DOHH2 (cell line): ENCODE measurements at regions not wholly inside any gene's neighbourhood (a gene's known extent, or its start where the extent isn't known, plus 50 kb on each side); places are given as distances from the start of the nearest gene placed in this dataset.

Experiments
- H3F3A ChIP-seq: fragments of 200-600 bp; sonication (generic), shearing (Covaris generic); 2 replicates; pipeline ENCODE4 v1.6.0; 2016; ENCODE audit warnings: antibody characterized with exemption, mild to moderate bottlenecking; ENCODE audit not compliant: control insufficient read depth, insufficient read depth
- H3K27ac ChIP-seq: fragments of 200-600 bp; sonication (generic); 2 replicates; pipeline ENCODE4 v1.5.1; 2014; ENCODE audit warnings: low read depth, mild to moderate bottlenecking, low read length, moderate library complexity
- H3K27me3 ChIP-seq: fragments of 200-600 bp; sonication (generic); 2 replicates; pipeline ENCODE4 v1.6.1; 2014; ENCODE audit warnings: mild to moderate bottlenecking, low read length, mixed read lengths; ENCODE audit not compliant: control insufficient read depth
- H3K36me3 ChIP-seq: fragments of 200-600 bp; sonication (generic); 2 replicates; pipeline ENCODE4 v1.6.1; 2014; ENCODE audit warnings: mild to moderate bottlenecking, low read length, moderate library complexity, mixed read lengths; ENCODE audit not compliant: control insufficient read depth
- H3K4me1 ChIP-seq: fragments of 200-600 bp; sonication (generic); 2 replicates; pipeline ENCODE4 v1.6.1; 2014; ENCODE audit warnings: mild to moderate bottlenecking, low read length, mixed read lengths; ENCODE audit not compliant: control insufficient read depth
- H3K4me2 ChIP-seq: fragments of 200-600 bp; sonication (generic); 2 replicates; pipeline ENCODE4 v1.6.0; 2014; ENCODE audit warnings: mild to moderate bottlenecking, low read length, moderate library complexity
- H3K4me3 ChIP-seq: fragments of 200-600 bp; sonication (generic); 2 replicates; pipeline ENCODE4 v1.5.1; 2014; ENCODE audit warnings: mild to moderate bottlenecking, low read length, mixed read lengths
- H3K79me2 ChIP-seq: fragments of 200-600 bp; sonication (generic); 2 replicates; pipeline ENCODE4 v1.6.1; 2014; ENCODE audit warnings: mild to moderate bottlenecking, low read length, mixed read lengths; ENCODE audit not compliant: control insufficient read depth
- H3K9me2 ChIP-seq: fragments of 200-600 bp; sonication (generic); replicated peaks from 2 replicates; pipeline ENCODE4 v1.6.1; 2014; ENCODE audit warnings: mild to moderate bottlenecking, low read length, mixed read lengths; ENCODE audit not compliant: control insufficient read depth
- H3K9me3 ChIP-seq: fragments of 200-600 bp; sonication (generic); 2 replicates; pipeline ENCODE4 v1.6.1; 2014; ENCODE audit warnings: antibody characterized with exemption, low read length, mixed read lengths; ENCODE audit not compliant: control insufficient read depth, insufficient read depth
- H4K20me1 ChIP-seq: fragments of 200-600 bp; sonication (generic); 2 replicates; pipeline ENCODE4 v1.6.0; 2014; ENCODE audit warnings: low read depth, mild to moderate bottlenecking, antibody characterized with exemption, low read length, moderate library complexity; ENCODE audit not compliant: control insufficient read depth, insufficient read depth
- EZH2phosphoT487 ChIP-seq: fragments of 200-600 bp; sonication (generic); IDR thresholded peaks from 2 replicates; pipeline ENCODE4 v1.6.1; 2017; ENCODE audit warnings: borderline replicate concordance, mild to moderate bottlenecking, antibody characterized with exemption, low read length, moderate library complexity, mixed read lengths
- TF ChIP-seq, protein P1 (sequence below): fragments of 200-600 bp; sonication (generic); IDR thresholded peaks from one replicate; pipeline ENCODE4 v1.5.1; 2014; ENCODE audit warnings: antibody characterized with exemption, mild to moderate bottlenecking, low read depth, low read length; ENCODE audit not compliant: poor library complexity, severe bottlenecking

- no peak overlapping the region for H3K27ac ChIP-seq
- no peaks in the 10 kb centered on the region for H3K4me1 ChIP-seq
- H4K20me1 ChIP-seq = no peaks in the 10 kb centered on the region
- TF ChIP-seq, protein P1, sequence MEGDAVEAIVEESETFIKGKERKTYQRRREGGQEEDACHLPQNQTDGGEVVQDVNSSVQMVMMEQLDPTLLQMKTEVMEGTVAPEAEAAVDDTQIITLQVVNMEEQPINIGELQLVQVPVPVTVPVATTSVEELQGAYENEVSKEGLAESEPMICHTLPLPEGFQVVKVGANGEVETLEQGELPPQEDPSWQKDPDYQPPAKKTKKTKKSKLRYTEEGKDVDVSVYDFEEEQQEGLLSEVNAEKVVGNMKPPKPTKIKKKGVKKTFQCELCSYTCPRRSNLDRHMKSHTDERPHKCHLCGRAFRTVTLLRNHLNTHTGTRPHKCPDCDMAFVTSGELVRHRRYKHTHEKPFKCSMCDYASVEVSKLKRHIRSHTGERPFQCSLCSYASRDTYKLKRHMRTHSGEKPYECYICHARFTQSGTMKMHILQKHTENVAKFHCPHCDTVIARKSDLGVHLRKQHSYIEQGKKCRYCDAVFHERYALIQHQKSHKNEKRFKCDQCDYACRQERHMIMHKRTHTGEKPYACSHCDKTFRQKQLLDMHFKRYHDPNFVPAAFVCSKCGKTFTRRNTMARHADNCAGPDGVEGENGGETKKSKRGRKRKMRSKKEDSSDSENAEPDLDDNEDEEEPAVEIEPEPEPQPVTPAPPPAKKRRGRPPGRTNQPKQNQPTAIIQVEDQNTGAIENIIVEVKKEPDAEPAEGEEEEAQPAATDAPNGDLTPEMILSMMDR = no peak
- TF ChIP-seq EZH2phosphoT487 = no peak
- no peaks in the 10 kb centered on the region for H3K9me3 ChIP-seq
- H3K27me3 ChIP-seq = no peaks in the 10 kb centered on the region
- no peaks in the 10 kb centered on the region for H3K9me2 ChIP-seq
- no peaks in the 10 kb centered on the region for H3K36me3 ChIP-seq
- H3K4me2 ChIP-seq = no peak overlapping the region
- no peaks in the 10 kb centered on the region for H3F3A ChIP-seq
- no peak overlapping the region for H3K4me3 ChIP-seq
- H3K79me2 ChIP-seq = no peaks in the 10 kb centered on the region
Observed at GRCh38 chr1:215004121-215004827, 78.3 kb upstream of the KCNK2 start.

DNA sequence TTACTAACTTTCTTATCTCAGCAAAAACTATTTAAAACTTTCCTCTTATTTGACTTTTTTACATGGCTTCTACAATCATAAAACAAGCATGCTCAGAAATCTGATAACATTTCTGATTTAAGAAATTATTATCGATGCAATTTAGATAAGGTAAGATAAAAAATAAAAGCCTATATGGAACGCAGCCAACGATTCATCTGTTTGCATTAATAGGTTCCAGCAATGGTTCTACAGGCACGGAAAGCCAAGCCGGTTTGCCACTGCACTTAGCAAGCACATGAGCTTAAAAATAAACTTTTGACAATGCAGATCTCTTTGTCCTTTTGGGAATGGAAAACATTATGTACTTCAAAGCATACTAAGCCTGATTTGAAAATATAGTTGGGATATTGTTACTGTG, 77.5 kb upstream of the KCNK2 start:
- Histone ChIP-seq H3K9me3 (no peaks in the 10 kb centered on the region), H3F3A (no peaks in the 10 kb centered on the region), H3K4me1 (no peaks in the 10 kb centered on the region), H3K4me2 (no peak overlapping the region), H3K36me3 (no peaks in the 10 kb centered on the region), H3K79me2 (no peaks in the 10 kb centered on the region), H3K27me3 (no peaks in the 10 kb centered on the region), H4K20me1 (no peaks in the 10 kb centered on the region), H3K27ac (no peak overlapping the region), H3K4me3 (no peak overlapping the region), H3K9me2 (no peaks in the 10 kb centered on the region)
- TF ChIP-seq EZH2phosphoT487 = no peak
- TF ChIP-seq, protein P1 = no peak

DNA sequence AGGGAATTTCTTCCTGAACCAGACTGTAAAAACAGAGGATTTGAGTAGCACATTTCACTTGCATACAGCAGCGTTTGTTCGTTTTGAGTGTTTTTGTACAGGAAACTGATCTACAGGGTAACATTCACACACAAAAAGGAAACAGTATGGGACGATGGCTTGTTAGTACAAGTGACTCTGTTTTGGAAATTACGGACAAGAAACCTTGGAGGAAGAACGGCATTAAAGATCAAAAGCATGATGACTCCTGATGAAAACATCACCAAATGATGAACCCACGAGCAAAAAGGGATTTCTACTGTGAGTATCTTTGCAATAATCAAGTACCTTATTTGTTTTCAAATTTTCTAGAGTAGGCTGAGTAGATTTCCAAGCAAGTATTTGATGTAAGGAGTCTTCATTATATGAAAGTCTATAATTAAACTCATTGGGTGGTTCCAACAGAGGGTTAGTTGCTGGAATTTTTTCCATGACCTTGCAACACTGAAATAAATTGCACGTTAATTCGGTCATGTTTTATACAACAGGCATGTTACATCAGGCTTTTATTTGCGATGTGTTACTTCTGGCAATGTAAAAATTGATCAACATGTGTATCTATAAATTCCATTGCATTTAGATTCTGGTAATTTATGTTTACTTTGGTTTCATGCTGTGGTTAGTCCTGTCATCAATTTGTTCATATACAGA, 76.7 kb upstream of the KCNK2 start:
- no peak overlapping the region for H3K4me2 ChIP-seq
- H3K9me2 ChIP-seq = no peaks in the 10 kb centered on the region
- no peaks in the 10 kb centered on the region for H3K9me3 ChIP-seq
- no peaks in the 10 kb centered on the region for H3F3A ChIP-seq
- no peaks in the 10 kb centered on the region for H4K20me1 ChIP-seq
- no peak overlapping the region for H3K27ac ChIP-seq
- no peak for TF ChIP-seq EZH2phosphoT487
- TF ChIP-seq, protein P1 = no peak
- no peaks in the 10 kb centered on the region for H3K4me1 ChIP-seq
- H3K27me3 ChIP-seq = no peaks in the 10 kb centered on the region
- H3K4me3 ChIP-seq = no peak overlapping the region
- H3K79me2 ChIP-seq = no peaks in the 10 kb centered on the region
- H3K36me3 ChIP-seq = no peaks in the 10 kb centered on the region
